ENCODE measurements at regions not wholly inside any gene's neighbourhood (a gene's known extent, or its start where the extent isn't known, plus 50 kb on each side); places are given as distances from the start of the nearest gene placed in this dataset.

DNA sequence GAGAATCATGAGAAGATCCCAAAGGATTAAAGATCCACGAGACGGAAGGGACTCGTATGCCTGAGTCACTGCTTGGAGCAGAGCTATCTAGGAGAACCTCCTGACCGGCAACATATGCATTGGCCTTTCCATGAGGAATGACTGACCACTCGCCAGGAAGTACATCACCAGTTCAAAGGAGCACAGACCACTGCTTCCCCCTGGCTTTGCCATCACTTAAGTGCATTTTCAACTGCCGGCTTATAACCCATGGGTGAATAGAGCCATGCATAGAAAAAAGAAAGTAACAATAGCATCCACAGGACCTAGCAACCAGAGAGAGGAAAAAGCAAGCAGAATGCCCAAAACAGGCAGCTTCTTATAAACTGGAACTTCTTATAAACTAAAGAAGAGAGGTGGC, 98.3 kb upstream of the ZC3H12C start:
- TF ChIP-seq, protein P1, sequence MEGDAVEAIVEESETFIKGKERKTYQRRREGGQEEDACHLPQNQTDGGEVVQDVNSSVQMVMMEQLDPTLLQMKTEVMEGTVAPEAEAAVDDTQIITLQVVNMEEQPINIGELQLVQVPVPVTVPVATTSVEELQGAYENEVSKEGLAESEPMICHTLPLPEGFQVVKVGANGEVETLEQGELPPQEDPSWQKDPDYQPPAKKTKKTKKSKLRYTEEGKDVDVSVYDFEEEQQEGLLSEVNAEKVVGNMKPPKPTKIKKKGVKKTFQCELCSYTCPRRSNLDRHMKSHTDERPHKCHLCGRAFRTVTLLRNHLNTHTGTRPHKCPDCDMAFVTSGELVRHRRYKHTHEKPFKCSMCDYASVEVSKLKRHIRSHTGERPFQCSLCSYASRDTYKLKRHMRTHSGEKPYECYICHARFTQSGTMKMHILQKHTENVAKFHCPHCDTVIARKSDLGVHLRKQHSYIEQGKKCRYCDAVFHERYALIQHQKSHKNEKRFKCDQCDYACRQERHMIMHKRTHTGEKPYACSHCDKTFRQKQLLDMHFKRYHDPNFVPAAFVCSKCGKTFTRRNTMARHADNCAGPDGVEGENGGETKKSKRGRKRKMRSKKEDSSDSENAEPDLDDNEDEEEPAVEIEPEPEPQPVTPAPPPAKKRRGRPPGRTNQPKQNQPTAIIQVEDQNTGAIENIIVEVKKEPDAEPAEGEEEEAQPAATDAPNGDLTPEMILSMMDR (conservative IDR thresholded peaks at IDR 0.05): no peak
- no peak for TF ChIP-seq EZH2 (IDR thresholded peaks at IDR 0.05; ENCODE audit: low read depth)

All from PC-9 (cell line).